ENCODE measurements at regions not wholly inside any gene's neighbourhood (a gene's known extent, or its start where the extent isn't known, plus 50 kb on each side); places are given as distances from the start of the nearest gene placed in this dataset.

- DNase-seq (ENCODE audit: extremely low read depth in 1 of 4, low spot score in 3 of 4) (no peak), FAIRE-seq (no peak), ATAC-seq (no peak)
- Histone ChIP-seq H4K20me1 (replicated peaks; ENCODE audit: control insufficient read depth, insufficient read depth, low read length) (no peaks in the 10 kb centered on the region), H3K79me2 (ENCODE audit: control insufficient read depth, insufficient read depth, low read length) (no peaks in the 10 kb centered on the region), H3K4me3 (no peak overlapping the region), H3K4me2 (ENCODE audit: insufficient read depth, low read length) (no peak overlapping the region), H3K27me3 (ENCODE audit: control insufficient read depth in 2 of 2, insufficient read depth in 2 of 2, low read length in 2 of 2) (no peaks in the 10 kb centered on the region), H3K9me1 (ENCODE audit: control insufficient read depth, insufficient read depth, low read length) (no peaks in the 10 kb centered on the region), H3K27ac (ENCODE audit: extremely low read depth, low read depth, low read length) (no peak overlapping the region), H3K36me3 (ENCODE audit: control insufficient read depth, insufficient read depth, low read length) (no peaks in the 10 kb centered on the region), H3K9ac (ENCODE audit: insufficient read depth in 1 of 2, low read depth in 2 of 2, low read length in 2 of 2) (no peak overlapping the region), H3K9me3 (replicated peaks; ENCODE audit: control insufficient read depth, insufficient read depth, low read depth, low read length) (no peaks in the 10 kb centered on the region; the same call in 1 of the 2 replicates), H2AFZ (ENCODE audit: low read depth, low read length) (no peak overlapping the region), H3K4me1 (replicated peaks in 1 of 2; ENCODE audit: control insufficient read depth in 2 of 2, insufficient read depth in 2 of 2, low read length in 2 of 2) (no peaks in the 10 kb centered on the region)
- no peak for TF ChIP-seq RBM22 (IDR thresholded peaks at IDR 0.05; ENCODE audit: low read depth, low read length, poor library complexity, severe bottlenecking)
- no peak for TF ChIP-seq COPS2 (conservative IDR thresholded peaks at IDR 0.05)
- TF ChIP-seq SIRT6 (IDR thresholded peaks at IDR 0.05; ENCODE audit: low read depth, low read length) = no peak
- TF ChIP-seq HOMEZ (CRISPR knock-in tag; IDR thresholded peaks at IDR 0.05) = no peak
- TF ChIP-seq MEF2A (IDR thresholded peaks at IDR 0.05; ENCODE audit: control insufficient read depth, low read depth, low read length) = no peak
- no peak for TF ChIP-seq GATAD2A (IDR thresholded peaks at IDR 0.05)
- TF ChIP-seq ZNF785 (CRISPR knock-in tag; IDR thresholded peaks at IDR 0.05) = no peak
- TF ChIP-seq POLR3A (IDR thresholded peaks at IDR 0.05; ENCODE audit: borderline replicate concordance, extremely low read depth, insufficient read depth, insufficient read length) = no peak
- no peak for TF ChIP-seq BCOR (IDR thresholded peaks at IDR 0.05)
- TF ChIP-seq ZNF277 (CRISPR knock-in tag; IDR thresholded peaks at IDR 0.05; ENCODE audit: borderline replicate concordance) = no peak
- TF ChIP-seq ZNF79 (CRISPR knock-in tag; IDR thresholded peaks at IDR 0.05; ENCODE audit: low read depth) = no peak
- no peak for TF ChIP-seq RBM34 (IDR thresholded peaks at IDR 0.05; ENCODE audit: borderline replicate concordance, insufficient read depth, low read length)
- TF ChIP-seq ZNF764 (CRISPR knock-in tag; IDR thresholded peaks at IDR 0.05; ENCODE audit: low read depth) = no peak
- TF ChIP-seq HMBOX1 (IDR thresholded peaks at IDR 0.05) = no peak
- TF ChIP-seq SMAD3 (CRISPR knock-in tag; conservative IDR thresholded peaks at IDR 0.05) = no peak
- no peak for TF ChIP-seq MAZ (CRISPR knock-in tag; conservative IDR thresholded peaks at IDR 0.05 in 1 of 2, IDR thresholded peaks at IDR 0.05 in 1 of 2)
- in situ Hi-C loops (cut with MboI) = no loop called here
- ChIA-PET CTCF (ENCODE audit: low intra/inter-chr PET ratio) (no interaction called here), POLR2A (no interaction called here)
- WGBS (ENCODE audit: insufficient coverage, low coverage, missing lambda C conversion rate) = 0% methylated on average over 2 of the region's 2 CpGs
- intact Hi-C loops (cut with micrococcal nuclease) = no loop called here
- no TSS peak for BruUV-seq (replicated peaks)
These were observed 615.3 kb downstream of the TRIB2 start for GRCh38 chr2:13332060-13332459.
